GM12878 (cell line): ENCODE measurements at regions not wholly inside any gene's neighbourhood (a gene's known extent, or its start where the extent isn't known, plus 50 kb on each side); places are given as distances from the start of the nearest gene placed in this dataset.

Source experiments
- ATAC-seq: fragments of 200-7000 bp; cut with Tn5 transposase; 3 replicates; pipeline ENCODE4 v1.9.1; 2020; ENCODE audit warnings: mild to moderate bottlenecking, moderate library complexity
- BruUV-seq: library from RNA; stranded (reverse); fragments of 400-500 nt; replicated peaks from 2 replicates; lab custom pipeline; 2021; lab: Mats Ljungman, UMichigan
- CTCF ChIA-PET: fragments of 300-600 bp; sonication (Branson Sonifier 250); formaldehyde crosslinking; extraction: SDS; loops from one replicate; lab custom pipeline; 2021; ENCODE audit warnings: inconsistent platforms; lab: Yijun Ruan, JAX
- POLR2A ChIA-PET: fragments of 350-600 bp; formaldehyde crosslinking; extraction: SDS; loops from one replicate; lab custom pipeline; 2021; ENCODE audit warnings: inconsistent platforms; lab: Charles Lee
- RAD21 ChIA-PET: fragments of 300-600 bp; sonication (Branson Sonifier 250); formaldehyde crosslinking; loops from one replicate; lab custom pipeline; 2023; ENCODE audit warnings: antibody characterized with exemption; ENCODE audit not compliant: unreplicated experiment; lab: Charles Lee
- SMC1A ChIA-PET: fragments of 300-600 bp; sonication (Branson Sonifier 250); formaldehyde crosslinking; loops from one replicate; lab custom pipeline; 2023; ENCODE audit not compliant: unreplicated experiment, uncharacterized antibody; lab: Charles Lee
- DNase-seq: peaks from one replicate; pipeline ENCODE4 v3.0.0-alpha.2; 2011; ENCODE audit warnings: low read depth, low spot score
- FAIRE-seq: peaks from 3 replicates; lab custom pipeline; 2011; peaks lifted over from hg19 to GRCh38; lab: Jason Lieb, UNC
- H2AFZ ChIP-seq: 2 replicates; pipeline ENCODE4 v1.6.0; 2011; ENCODE audit warnings: low read depth, low read length, control low read depth; ENCODE audit not compliant: control insufficient read depth
- H3K27ac ChIP-seq: 2 replicates; pipeline ENCODE4 v1.5.1; 2011; ENCODE audit warnings: control low read depth; ENCODE audit not compliant: control insufficient read depth, insufficient read depth
- H3K27me3 ChIP-seq, 2 experiments: replicated peaks in 1 of 2; 2 replicates each; pipeline versions ENCODE4 v1.6.0 to v1.6.1; 2011; ENCODE audit warnings: low read length in 1 of 2; ENCODE audit not compliant: control insufficient read depth in 2 of 2, insufficient read depth in 2 of 2
- H3K36me3 ChIP-seq, 2 experiments: 2 replicates each; pipeline ENCODE4 v1.5.1; 2011; ENCODE audit warnings: low read length in 1 of 2; ENCODE audit not compliant: control insufficient read depth in 2 of 2, insufficient read depth in 2 of 2
- H3K4me1 ChIP-seq: 2 replicates; pipeline ENCODE4 v1.6.1; 2011; ENCODE audit warnings: mild to moderate bottlenecking, low read length, moderate library complexity, mixed read lengths; ENCODE audit not compliant: control insufficient read depth, insufficient read depth
- H3K4me2 ChIP-seq: 2 replicates; pipeline ENCODE4 v1.6.0; 2011; ENCODE audit warnings: control low read depth; ENCODE audit not compliant: control insufficient read depth, insufficient read depth
- H3K4me3 ChIP-seq: fragments of 200-600 bp; sonication (generic); 2 replicates; pipeline ENCODE4 v1.5.1; 2016
- H3K79me2 ChIP-seq: 2 replicates; pipeline ENCODE4 v1.6.0; 2011; ENCODE audit warnings: low read length; ENCODE audit not compliant: control insufficient read depth, insufficient read depth
- H3K9ac ChIP-seq: 2 replicates; pipeline ENCODE4 v1.8.0; 2011; ENCODE audit warnings: low read length, control low read depth, mixed read lengths; ENCODE audit not compliant: control insufficient read depth, insufficient read depth
- H3K9me3 ChIP-seq: replicated peaks from 3 replicates; pipeline ENCODE4 v1.5.1; 2011; ENCODE audit warnings: mild to moderate bottlenecking, low read length; ENCODE audit not compliant: control insufficient read depth, insufficient read depth
- H4K20me1 ChIP-seq: 2 replicates; pipeline ENCODE4 v1.6.0; 2011; ENCODE audit not compliant: control insufficient read depth, insufficient read depth
- ESRRA ChIP-seq: IDR thresholded peaks from 2 replicates; pipeline ENCODE4 v1.6.1; 2012; ENCODE audit warnings: mild to moderate bottlenecking, low read length, improper control_type of control experiment
- MTA2 ChIP-seq: fragments of 450-650 bp; IDR thresholded peaks from 2 replicates; pipeline ENCODE4 v1.6.1; 2016; ENCODE audit warnings: low read depth, mild to moderate bottlenecking, moderate library complexity
- NFIC ChIP-seq: IDR thresholded peaks from 2 replicates; pipeline ENCODE4 v1.6.1; 2012; ENCODE audit warnings: low read depth, mild to moderate bottlenecking, inconsistent platforms, low read length, moderate library complexity
- SP1 ChIP-seq: IDR thresholded peaks from one replicate; pipeline ENCODE4 v1.6.1; 2011; ENCODE audit warnings: low read depth, low read length
- SPI1 ChIP-seq: IDR thresholded peaks from 2 replicates; pipeline ENCODE4 v1.6.1; 2011; ENCODE audit warnings: low read depth, mild to moderate bottlenecking, low read length, moderate library complexity, borderline replicate concordance; ENCODE audit not compliant: insufficient read depth
- WGBS: methylation state at CpG from one replicate; pipeline ENCODE4 v1.1.6; 2016; ENCODE audit warnings: low lambda C conversion rate; ENCODE audit not compliant: insufficient replicate concordance, insufficient coverage; ENCODE audit errors: missing lambda C conversion rate; 5-methylcytosine and 5-hydroxymethylcytosine counted together
- in situ Hi-C: fragments of 300-500 bp; cut with MboI; formaldehyde crosslinking; loops from 9 replicates; pipeline ENCODE4 v1.14.3; 2018; ENCODE audit warnings: mixed read lengths
- intact Hi-C: fragments of 100-400 bp; cut with micrococcal nuclease; formaldehyde crosslinking; loops from one replicate; pipeline ENCODE4 v1.14.2; 2022; ENCODE audit not compliant: unreplicated experiment
- TF ChIP-seq, protein P1 (sequence below): fragments of 450-650 bp; IDR thresholded peaks from 2 replicates; pipeline ENCODE4 v1.6.1; 2017; ENCODE audit warnings: borderline replicate concordance
- TF ChIP-seq, protein P2 (sequence below): fragments of 450-650 bp; IDR thresholded peaks from 2 replicates; pipeline ENCODE4 v1.6.1; 2017; ENCODE audit warnings: low read depth, mild to moderate bottlenecking, moderate library complexity

DNA sequence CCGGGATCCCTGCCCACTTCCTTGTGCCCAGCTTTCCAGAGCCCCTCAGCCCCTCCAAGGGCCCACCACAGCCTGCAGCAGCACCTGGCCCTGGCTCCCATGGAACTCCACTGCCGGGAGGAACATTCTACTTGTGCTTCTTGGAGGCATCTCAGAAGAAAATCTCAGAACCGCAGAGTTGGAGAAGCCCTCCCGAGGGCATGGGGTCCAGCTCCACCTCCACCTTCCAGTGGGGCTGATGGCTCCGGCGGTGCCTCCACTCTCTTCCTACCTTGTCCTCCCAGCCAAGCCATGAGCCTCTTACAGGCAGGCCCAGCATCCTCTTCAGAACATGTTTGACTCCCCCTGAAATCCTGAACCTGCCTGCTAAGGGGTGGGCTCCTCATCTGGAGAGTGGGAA is 79.4 kb upstream of the ZNF469 start:
- H3K27me3 ChIP-seq, result no peaks in the 10 kb centered on the region; a peak in 2 of 4 replicates
- WGBS, result 34% methylated on average over 6 of the region's 6 CpGs
- H3K4me1 ChIP-seq, result no peaks in the 10 kb centered on the region
- H3K36me3 ChIP-seq, result no peaks in the 10 kb centered on the region
- no peak for FAIRE-seq
- RAD21 ChIA-PET, result no interaction called here
- CTCF ChIA-PET, result no interaction called here
- TF ChIP-seq SP1 (no peak), SPI1 (no peak), ESRRA (no peak), NFIC (no peak), MTA2 (no peak)
- TF ChIP-seq, protein P1, sequence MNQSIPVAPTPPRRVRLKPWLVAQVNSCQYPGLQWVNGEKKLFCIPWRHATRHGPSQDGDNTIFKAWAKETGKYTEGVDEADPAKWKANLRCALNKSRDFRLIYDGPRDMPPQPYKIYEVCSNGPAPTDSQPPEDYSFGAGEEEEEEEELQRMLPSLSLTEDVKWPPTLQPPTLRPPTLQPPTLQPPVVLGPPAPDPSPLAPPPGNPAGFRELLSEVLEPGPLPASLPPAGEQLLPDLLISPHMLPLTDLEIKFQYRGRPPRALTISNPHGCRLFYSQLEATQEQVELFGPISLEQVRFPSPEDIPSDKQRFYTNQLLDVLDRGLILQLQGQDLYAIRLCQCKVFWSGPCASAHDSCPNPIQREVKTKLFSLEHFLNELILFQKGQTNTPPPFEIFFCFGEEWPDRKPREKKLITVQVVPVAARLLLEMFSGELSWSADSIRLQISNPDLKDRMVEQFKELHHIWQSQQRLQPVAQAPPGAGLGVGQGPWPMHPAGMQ, result no peak
- TF ChIP-seq, protein P2, sequence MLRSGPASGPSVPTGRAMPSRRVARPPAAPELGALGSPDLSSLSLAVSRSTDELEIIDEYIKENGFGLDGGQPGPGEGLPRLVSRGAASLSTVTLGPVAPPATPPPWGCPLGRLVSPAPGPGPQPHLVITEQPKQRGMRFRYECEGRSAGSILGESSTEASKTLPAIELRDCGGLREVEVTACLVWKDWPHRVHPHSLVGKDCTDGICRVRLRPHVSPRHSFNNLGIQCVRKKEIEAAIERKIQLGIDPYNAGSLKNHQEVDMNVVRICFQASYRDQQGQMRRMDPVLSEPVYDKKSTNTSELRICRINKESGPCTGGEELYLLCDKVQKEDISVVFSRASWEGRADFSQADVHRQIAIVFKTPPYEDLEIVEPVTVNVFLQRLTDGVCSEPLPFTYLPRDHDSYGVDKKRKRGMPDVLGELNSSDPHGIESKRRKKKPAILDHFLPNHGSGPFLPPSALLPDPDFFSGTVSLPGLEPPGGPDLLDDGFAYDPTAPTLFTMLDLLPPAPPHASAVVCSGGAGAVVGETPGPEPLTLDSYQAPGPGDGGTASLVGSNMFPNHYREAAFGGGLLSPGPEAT, result no peak
- ATAC-seq, result no peak
- no peak overlapping the region for H3K4me2 ChIP-seq
- intact Hi-C loops (no loop called here), in situ Hi-C loops (no loop called here)
- no peak overlapping the region for H2AFZ ChIP-seq
- no peak overlapping the region for H3K9ac ChIP-seq
- no peak overlapping the region for H3K4me3 ChIP-seq
- no peaks in the 10 kb centered on the region for H3K79me2 ChIP-seq
- DNase-seq, result no peak
- BruUV-seq, result no TSS peak
- no peak overlapping the region for H3K27ac ChIP-seq
- no peaks in the 10 kb centered on the region for H4K20me1 ChIP-seq
- H3K9me3 ChIP-seq, result peaks cover 2% of the 10 kb centered on the region; the same call in 1 of the 3 replicates
- POLR2A ChIA-PET, result no interaction called here
- SMC1A ChIA-PET, result no interaction called here
